K562 (cell line): ENCODE measurements at regions not wholly inside any gene's neighbourhood (a gene's known extent, or its start where the extent isn't known, plus 50 kb on each side); places are given as distances from the start of the nearest gene placed in this dataset.

ENCODE experiments used
- ATAC-seq: fragments of 200-7000 bp; cut with Tn5 transposase; 3 replicates; pipeline ENCODE4 v1.9.1; 2020; ENCODE audit warnings: moderate library complexity
- BruUV-seq: library from RNA; stranded (reverse); fragments of 400-500 nt; replicated peaks from 2 replicates; lab custom pipeline; 2021; lab: Mats Ljungman, UMichigan
- CTCF ChIA-PET: fragments of 300-600 bp; formaldehyde crosslinking; extraction: SDS; loops from one replicate; lab custom pipeline; 2021; ENCODE audit warnings: low intra/inter-chr PET ratio; lab: Yijun Ruan, JAX
- POLR2A ChIA-PET: fragments of 300-600, 350-650 bp; sonication (Branson Sonifier 250); formaldehyde crosslinking; extraction: SDS; loops from one replicate; lab custom pipeline; 2021; ENCODE audit warnings: antibody characterized with exemption, inconsistent platforms; lab: Yijun Ruan, JAX
- DNase-seq, 4 experiments: peaks; one replicate each; pipeline versions ENCODE4 v3.0.0 to v3.0.0-alpha.2; 2011 to 2018; ENCODE audit warnings: low spot score in 3 of 4, mixed read lengths in 3 of 4; ENCODE audit errors: extremely low read depth in 1 of 4
- FAIRE-seq: peaks from 2 replicates; lab custom pipeline; 2011; peaks lifted over from hg19 to GRCh38; lab: Jason Lieb, UNC
- H2AFZ ChIP-seq: 2 replicates; pipeline ENCODE4 v1.6.0; 2011; ENCODE audit warnings: low read depth, low read length, control low read depth, inconsistent platforms
- H3K27ac ChIP-seq: fragments of 200-600 bp; 3 replicates; pipeline ENCODE4 v1.8.0; 2011; ENCODE audit warnings: low read depth, mild to moderate bottlenecking, control low read depth, inconsistent platforms, low read length, moderate library complexity, mixed read lengths; ENCODE audit errors: extremely low read depth
- H3K27me3 ChIP-seq, 2 experiments: fragments of 300-600 bp in 1 of 2; 2 replicates in 1 of 2; 3 replicates in 1 of 2; pipeline versions ENCODE4 v1.6.0 to v1.8.0; 2011; ENCODE audit warnings: inconsistent platforms in 2 of 2, low read length in 2 of 2, mild to moderate bottlenecking in 1 of 2, mixed read lengths in 1 of 2, moderate library complexity in 1 of 2; ENCODE audit not compliant: control insufficient read depth in 2 of 2, insufficient read depth in 2 of 2
- H3K36me3 ChIP-seq: fragments of 300-600 bp; 3 replicates; pipeline ENCODE4 v1.8.0; 2011; ENCODE audit warnings: mild to moderate bottlenecking, low read length, inconsistent platforms; ENCODE audit not compliant: control insufficient read depth, insufficient read depth
- H3K4me1 ChIP-seq, 2 experiments: fragments of 200-600 bp in 1 of 2; replicated peaks in 1 of 2; 2 replicates in 1 of 2; 3 replicates in 1 of 2; pipeline versions ENCODE4 v1.5.1 to v1.8.0; 2011; ENCODE audit warnings: inconsistent platforms in 2 of 2, low read length in 2 of 2, mild to moderate bottlenecking in 1 of 2, mixed read lengths in 1 of 2, moderate library complexity in 1 of 2; ENCODE audit not compliant: control insufficient read depth in 2 of 2, insufficient read depth in 2 of 2
- H3K4me2 ChIP-seq: 2 replicates; pipeline ENCODE4 v1.6.1; 2011; ENCODE audit warnings: low read length, control low read depth, inconsistent platforms, mixed read lengths; ENCODE audit not compliant: insufficient read depth
- H3K4me3 ChIP-seq: fragments of 200-600 bp; sonication (generic), shearing (Covaris generic); 2 replicates; pipeline ENCODE4 v1.5.1; 2016; ENCODE audit warnings: control low read depth, inconsistent platforms
- H3K79me2 ChIP-seq: fragments of 200-600 bp; 3 replicates; pipeline ENCODE4 v1.8.0; 2011; ENCODE audit warnings: low read length, inconsistent platforms; ENCODE audit not compliant: control insufficient read depth, insufficient read depth
- H3K9ac ChIP-seq, 2 experiments: 2 replicates each; pipeline versions ENCODE4 v1.6.0 to v1.6.1; 2011; ENCODE audit warnings: low read depth in 2 of 2, low read length in 2 of 2, control low read depth in 1 of 2, inconsistent platforms in 1 of 2, mild to moderate bottlenecking in 1 of 2, mixed read lengths in 1 of 2; ENCODE audit not compliant: insufficient read depth in 1 of 2
- H3K9me1 ChIP-seq: one replicate; pipeline ENCODE4 v1.6.0; 2011; ENCODE audit warnings: inconsistent platforms, mild to moderate bottlenecking, low read length, moderate library complexity; ENCODE audit not compliant: control insufficient read depth, insufficient read depth
- H3K9me3 ChIP-seq: replicated peaks from 2 replicates; pipeline ENCODE4 v1.5.1; 2011; ENCODE audit warnings: low read depth, low read length, inconsistent platforms; ENCODE audit not compliant: control insufficient read depth, insufficient read depth
- H4K20me1 ChIP-seq: replicated peaks from 2 replicates; pipeline ENCODE4 v1.6.1; 2011; ENCODE audit warnings: low read length, inconsistent platforms, mixed read lengths; ENCODE audit not compliant: control insufficient read depth, insufficient read depth
- BMI1 ChIP-seq: fragments of 150-350 bp; IDR thresholded peaks from 2 replicates; pipeline ENCODE4 v1.6.1; 2014; ENCODE audit warnings: low read length
- DLX4 ChIP-seq: fragments of 250-450 bp; sonication (Bioruptor Pico); IDR thresholded peaks from 2 replicates; pipeline ENCODE4 v1.6.1; 2021; ENCODE audit warnings: mild to moderate bottlenecking
- FOXO4 ChIP-seq: fragments of 450-650 bp; formaldehyde crosslinking; IDR thresholded peaks from 2 replicates; pipeline ENCODE4 v1.4.0; 2020; ENCODE audit warnings: mild to moderate bottlenecking, moderate library complexity
- IRF1 ChIP-seq: sonication (generic); formaldehyde crosslinking; IDR thresholded peaks from 2 replicates; pipeline ENCODE4 v1.8.0; 2022; ENCODE audit warnings: missing genetic modification reagents, mild to moderate bottlenecking, borderline replicate concordance
- MXD1 ChIP-seq: fragments of 250-450 bp; sonication (Bioruptor Pico); IDR thresholded peaks from 2 replicates; pipeline ENCODE4 v1.8.0; 2021; ENCODE audit warnings: borderline replicate concordance, mild to moderate bottlenecking, moderate library complexity; ENCODE audit not compliant: poor library complexity, severe bottlenecking
- NFXL1 ChIP-seq: fragments of 450-650 bp; formaldehyde crosslinking; IDR thresholded peaks from 2 replicates; pipeline ENCODE4 v1.4.0; 2021; ENCODE audit warnings: mild to moderate bottlenecking
- SAP30 ChIP-seq: fragments of 200-600 bp; sonication (generic); IDR thresholded peaks from 2 replicates; pipeline ENCODE4 v1.6.1; 2012; ENCODE audit warnings: borderline replicate concordance, low read depth, mild to moderate bottlenecking, moderate library complexity, low read length, control low read depth, inconsistent platforms; ENCODE audit not compliant: insufficient read depth, poor library complexity, severe bottlenecking
- ZC3H4 ChIP-seq: sonication (generic); formaldehyde crosslinking; IDR thresholded peaks from 2 replicates; pipeline ENCODE4 v1.9.0; 2021; ENCODE audit warnings: missing genetic modification reagents, borderline replicate concordance
- ZNF212 ChIP-seq: fragments of 450-650 bp; formaldehyde crosslinking; IDR thresholded peaks from 2 replicates; pipeline ENCODE4 v1.4.0; 2020; ENCODE audit warnings: mild to moderate bottlenecking
- ZNF592 ChIP-seq: fragments of 450-650 bp; IDR thresholded peaks from 2 replicates; pipeline ENCODE4 v1.6.1; 2017; ENCODE audit warnings: antibody characterized with exemption, mild to moderate bottlenecking
- WGBS: fragments of 100-300 bp; shearing (Covaris generic); methylation state at CpG from one replicate; pipeline ENCODE4 v1.1.6; 2016; ENCODE audit warnings: low coverage, mixed read lengths; ENCODE audit not compliant: insufficient coverage; ENCODE audit errors: missing lambda C conversion rate; 5-methylcytosine and 5-hydroxymethylcytosine counted together
- in situ Hi-C: fragments of 300-500 bp; cut with MboI; formaldehyde crosslinking; loops from 4 replicates; pipeline ENCODE4 v1.15.0; 2018; ENCODE audit warnings: inconsistent platforms, mixed read lengths
- intact Hi-C: fragments of 100-400 bp; cut with micrococcal nuclease; formaldehyde crosslinking; loops from 2 replicates; pipeline ENCODE4 v1.14.2; 2022

GRCh38 chrX:37956223-37956622 is 50.1 kb upstream of the SYTL5 start:
- no peak for TF ChIP-seq SAP30
- TF ChIP-seq ZNF592, result no peak
- TF ChIP-seq FOXO4, result no peak
- TF ChIP-seq MXD1 (CRISPR knock-in tag), result no peak
- no peak for TF ChIP-seq IRF1 (CRISPR knock-in tag)
- TF ChIP-seq ZC3H4 (CRISPR knock-in tag), result no peak
- no peak for TF ChIP-seq ZNF212
- no peak for TF ChIP-seq BMI1
- TF ChIP-seq NFXL1 (CRISPR knock-in tag), result no peak
- TF ChIP-seq DLX4 (CRISPR knock-in tag), result no peak
- H4K20me1 ChIP-seq, result no peaks in the 10 kb centered on the region
- DNase-seq (no peak), FAIRE-seq (no peak), ATAC-seq (no peak)
- H3K27me3 ChIP-seq, result no peaks in the 10 kb centered on the region; a peak in 1 of 5 replicates
- intact Hi-C loops, result no loop called here
- BruUV-seq, result no TSS peak
- no peak overlapping the region for H3K27ac ChIP-seq
- no peaks in the 10 kb centered on the region for H3K9me1 ChIP-seq
- no peaks in the 10 kb centered on the region for H3K36me3 ChIP-seq
- H3K4me1 ChIP-seq, result no peaks in the 10 kb centered on the region
- ChIA-PET POLR2A (interaction anchor here (0.6 kb wide), 1 partner anchor 230 kb away, joined by 3 read pairs; no protein-coding TSS in a partner anchor), CTCF (no interaction called here)
- no peak overlapping the region for H2AFZ ChIP-seq
- no peaks in the 10 kb centered on the region for H3K79me2 ChIP-seq
- no peak overlapping the region for H3K4me2 ChIP-seq
- H3K9me3 ChIP-seq, result no peaks in the 10 kb centered on the region
- no peak overlapping the region for H3K9ac ChIP-seq
- 0% methylated on average over 3 of the region's 3 CpGs for WGBS
- H3K4me3 ChIP-seq, result no peak overlapping the region
- in situ Hi-C loops, result no loop called here
